ENCODE measurements at regions not wholly inside any gene's neighbourhood (a gene's known extent, or its start where the extent isn't known, plus 50 kb on each side); places are given as distances from the start of the nearest gene placed in this dataset.

- H3K9me3 Mint-ChIP-seq: peaks cover 0 to 2% (median 0%) of the 10 kb centered on the region in 5 donors
- POLR2A ChIA-PET: no interaction called here
Measured at GRCh38 chr4:27326991-27327390, 466.4 kb downstream of the STIM2 start.

DNA sequence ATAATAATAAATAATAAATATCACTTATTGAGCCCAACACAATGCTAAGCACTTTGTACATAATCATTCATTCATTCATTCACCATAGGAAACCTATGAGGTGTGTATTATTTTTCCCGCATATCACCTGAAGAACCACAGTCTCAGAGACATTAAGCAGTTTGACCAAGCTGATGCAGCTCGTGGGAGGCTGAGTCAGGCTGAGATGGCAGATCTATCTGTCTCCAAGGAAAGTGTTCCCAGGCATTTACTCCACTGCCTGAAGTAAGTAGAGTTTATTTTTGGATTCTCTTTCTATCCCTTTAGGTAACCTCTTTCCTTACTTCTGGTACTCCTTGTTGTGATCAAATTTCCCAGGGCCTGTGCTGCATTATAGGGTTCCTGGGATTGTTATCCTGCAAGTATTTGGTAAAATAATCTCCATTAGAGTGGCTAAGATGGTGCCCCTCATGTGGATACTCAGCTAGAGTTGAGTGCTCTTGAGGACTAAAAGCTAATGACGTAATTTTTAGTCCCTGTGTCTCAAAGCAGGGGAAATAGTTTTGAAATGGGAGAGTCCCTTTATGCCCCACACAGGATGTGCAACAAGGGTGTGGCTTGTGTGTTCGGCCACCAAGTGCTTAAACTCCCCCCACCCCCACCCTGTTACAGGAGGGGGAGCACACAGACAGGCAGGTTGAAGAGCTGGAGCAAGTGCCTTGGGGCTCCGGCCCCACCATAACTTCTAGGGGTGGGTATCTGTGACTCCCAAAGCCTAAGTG, 467.0 kb downstream of the STIM2 start:
- Histone ChIP-seq H3K4me1 (ENCODE audit: insufficient read depth, low read length) (no peaks in the 10 kb centered on the region), H3K27ac (ENCODE audit: low read depth, low read length) (no peak overlapping the region), H3K4me3 (ENCODE audit: low read length) (no peak overlapping the region), H3K36me3 (ENCODE audit: insufficient read depth, low read length) (no peaks in the 10 kb centered on the region), H3K27me3 (ENCODE audit: insufficient read depth, low read length, poor library complexity, severe bottlenecking) (no peaks in the 10 kb centered on the region), H3K9me3 (ENCODE audit: low read length) (no peaks in the 10 kb centered on the region)
- POLR2A ChIA-PET: no interaction called here
- H3K4me1 Mint-ChIP-seq: no peaks in the 10 kb centered on the region
- no peak overlapping the region for H3K4me3 Mint-ChIP-seq
- CTCF ChIA-PET: no interaction called here
- no peak overlapping the region for H3K27ac Mint-ChIP-seq
- no peak for DNase-seq
- H3K27me3 Mint-ChIP-seq: no peaks in the 10 kb centered on the region
- H3K36me3 Mint-ChIP-seq: no peaks in the 10 kb centered on the region
- peaks cover 0 to 2% (median 0%) of the 10 kb centered on the region in 5 donors for H3K9me3 Mint-ChIP-seq

More at GRCh38 chr4:27326991-27327390, 466.4 kb downstream of the STIM2 start:
- H3K27ac ChIP-seq (ENCODE audit: low read depth, low read length): no peak overlapping the region
- no peak overlapping the region for H3K4me3 ChIP-seq (ENCODE audit: low read length)
- no peak overlapping the region for H3K27ac Mint-ChIP-seq
- CTCF ChIA-PET: no interaction called here
- H3K4me3 Mint-ChIP-seq: no peak overlapping the region
- DNase-seq: no peak
- H3K4me1 Mint-ChIP-seq: no peaks in the 10 kb centered on the region
- no peaks in the 10 kb centered on the region for H3K27me3 ChIP-seq (ENCODE audit: insufficient read depth, low read length, poor library complexity, severe bottlenecking)
- no peaks in the 10 kb centered on the region for H3K36me3 Mint-ChIP-seq
- no peaks in the 10 kb centered on the region for H3K27me3 Mint-ChIP-seq
- no peaks in the 10 kb centered on the region for H3K36me3 ChIP-seq (ENCODE audit: insufficient read depth, low read length)
- no peaks in the 10 kb centered on the region for H3K9me3 ChIP-seq (ENCODE audit: low read length)
- H3K4me1 ChIP-seq (ENCODE audit: insufficient read depth, low read length): no peaks in the 10 kb centered on the region

GRCh38 chr4:27338530-27338929, 477.9 kb downstream of the STIM2 start:
- ChIA-PET POLR2A (no interaction called here), CTCF (no interaction called here)
- H3K4me3 ChIP-seq (ENCODE audit: low read length): no peak overlapping the region
- H3K4me1 Mint-ChIP-seq: no peaks in the 10 kb centered on the region
- no peak for DNase-seq
- no peaks in the 10 kb centered on the region for H3K36me3 ChIP-seq (ENCODE audit: insufficient read depth, low read length)
- H3K27me3 ChIP-seq (ENCODE audit: insufficient read depth, low read length, poor library complexity, severe bottlenecking): no peaks in the 10 kb centered on the region
- H3K9me3 ChIP-seq (ENCODE audit: low read length): no peaks in the 10 kb centered on the region
- H3K36me3 Mint-ChIP-seq: no peaks in the 10 kb centered on the region
- no peak overlapping the region for H3K4me3 Mint-ChIP-seq
- no peak overlapping the region for H3K27ac Mint-ChIP-seq
- H3K4me1 ChIP-seq (ENCODE audit: insufficient read depth, low read length): no peaks in the 10 kb centered on the region
- no peaks in the 10 kb centered on the region for H3K27me3 Mint-ChIP-seq
- H3K27ac ChIP-seq (ENCODE audit: low read depth, low read length): no peak overlapping the region
- H3K9me3 Mint-ChIP-seq: peaks cover 0 to 6% (median 2%) of the 10 kb centered on the region in 5 donors

- H3K4me1 Mint-ChIP-seq: no peaks in the 10 kb centered on the region
- peaks cover 0 to 6% (median 2%) of the 10 kb centered on the region in 5 donors for H3K9me3 Mint-ChIP-seq
- H3K9me3 ChIP-seq (ENCODE audit: low read length): no peaks in the 10 kb centered on the region
- ChIA-PET CTCF (no interaction called here), POLR2A (no interaction called here)
- no peaks in the 10 kb centered on the region for H3K36me3 Mint-ChIP-seq
- no peaks in the 10 kb centered on the region for H3K27me3 ChIP-seq (ENCODE audit: insufficient read depth, low read length, poor library complexity, severe bottlenecking)
- no peaks in the 10 kb centered on the region for H3K36me3 ChIP-seq (ENCODE audit: insufficient read depth, low read length)
- DNase-seq: no peak
- no peak overlapping the region for H3K27ac ChIP-seq (ENCODE audit: low read depth, low read length)
- no peaks in the 10 kb centered on the region for H3K4me1 ChIP-seq (ENCODE audit: insufficient read depth, low read length)
- H3K27ac Mint-ChIP-seq: no peak overlapping the region
- H3K27me3 Mint-ChIP-seq: no peaks in the 10 kb centered on the region
- no peak overlapping the region for H3K4me3 Mint-ChIP-seq
- H3K4me3 ChIP-seq (ENCODE audit: low read length): no peak overlapping the region
Measured at GRCh38 chr4:27343411-27343810, 482.8 kb downstream of the STIM2 start.

GRCh38 chr4:27350161-27350560, 489.5 kb downstream of the STIM2 start:
- POLR2A ChIA-PET: no interaction called here

DNA sequence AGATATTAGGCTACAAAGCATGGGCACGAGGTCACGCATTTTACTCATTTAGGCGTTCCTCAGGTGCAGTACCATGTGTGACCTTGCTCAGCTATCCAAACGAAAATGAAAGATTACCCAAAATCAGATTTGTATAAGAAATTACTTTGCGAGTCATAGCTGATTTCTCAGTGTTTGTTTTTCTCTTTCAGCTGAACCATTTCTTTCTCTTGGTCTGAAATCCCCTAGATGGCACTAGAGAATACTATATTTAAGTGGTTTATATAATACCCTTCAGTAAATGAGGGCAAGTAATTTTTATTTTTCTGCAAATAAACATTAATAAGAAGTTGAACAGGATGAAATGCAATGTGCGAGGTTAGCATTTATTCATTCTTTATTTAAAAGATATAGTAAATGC, 496.6 kb downstream of the STIM2 start:
- Mint-ChIP-seq H3K36me3 (no peaks in the 10 kb centered on the region), H3K9me3 (peaks cover 0 to 8% (median 3%) of the 10 kb centered on the region in 5 donors)

More at GRCh38 chr4:27350161-27350560, 489.5 kb downstream of the STIM2 start:
- no peak overlapping the region for H3K27ac ChIP-seq (ENCODE audit: low read depth, low read length)
- no peaks in the 10 kb centered on the region for H3K4me1 Mint-ChIP-seq
- peaks cover 0 to 11% (median 4%) of the 10 kb centered on the region in 5 donors for H3K9me3 Mint-ChIP-seq
- no peak overlapping the region for H3K4me3 ChIP-seq (ENCODE audit: low read length)
- H3K27me3 ChIP-seq (ENCODE audit: insufficient read depth, low read length, poor library complexity, severe bottlenecking): no peaks in the 10 kb centered on the region
- CTCF ChIA-PET: no interaction called here
- H3K9me3 ChIP-seq (ENCODE audit: low read length): no peaks in the 10 kb centered on the region
- no peaks in the 10 kb centered on the region for H3K4me1 ChIP-seq (ENCODE audit: insufficient read depth, low read length)
- no peak overlapping the region for H3K4me3 Mint-ChIP-seq
- no peaks in the 10 kb centered on the region for H3K36me3 ChIP-seq (ENCODE audit: insufficient read depth, low read length)
- no peak for DNase-seq
- H3K27me3 Mint-ChIP-seq: no peaks in the 10 kb centered on the region
- H3K27ac Mint-ChIP-seq: no peak overlapping the region
- no peaks in the 10 kb centered on the region for H3K36me3 Mint-ChIP-seq

GRCh38 chr4:27358269-27358668, 497.6 kb downstream of the STIM2 start:
- Mint-ChIP-seq H3K9me3 (peaks cover 0 to 6% (median 3%) of the 10 kb centered on the region in 5 donors), H3K27me3 (no peaks in the 10 kb centered on the region), H3K4me1 (no peaks in the 10 kb centered on the region), H3K4me3 (no peak overlapping the region), H3K27ac (no peak overlapping the region), H3K36me3 (no peaks in the 10 kb centered on the region)
- Histone ChIP-seq H3K4me1 (ENCODE audit: insufficient read depth, low read length) (no peaks in the 10 kb centered on the region), H3K4me3 (ENCODE audit: low read length) (no peak overlapping the region), H3K27me3 (ENCODE audit: insufficient read depth, low read length, poor library complexity, severe bottlenecking) (no peaks in the 10 kb centered on the region), H3K36me3 (ENCODE audit: insufficient read depth, low read length) (no peaks in the 10 kb centered on the region), H3K9me3 (ENCODE audit: low read length) (no peaks in the 10 kb centered on the region), H3K27ac (ENCODE audit: low read depth, low read length) (no peak overlapping the region)
- ChIA-PET POLR2A (no interaction called here), CTCF (no interaction called here)
- DNase-seq: no peak

More for the DNA sequence above, 496.6 kb downstream of the STIM2 start:
- Histone ChIP-seq H3K9me3 (ENCODE audit: low read length) (no peaks in the 10 kb centered on the region), H3K27ac (ENCODE audit: low read depth, low read length) (no peak overlapping the region), H3K4me3 (ENCODE audit: low read length) (no peak overlapping the region), H3K36me3 (ENCODE audit: insufficient read depth, low read length) (no peaks in the 10 kb centered on the region), H3K27me3 (ENCODE audit: insufficient read depth, low read length, poor library complexity, severe bottlenecking) (no peaks in the 10 kb centered on the region), H3K4me1 (ENCODE audit: insufficient read depth, low read length) (no peaks in the 10 kb centered on the region)
- H3K27me3 Mint-ChIP-seq: no peaks in the 10 kb centered on the region
- no peak overlapping the region for H3K4me3 Mint-ChIP-seq
- ChIA-PET CTCF (no interaction called here), POLR2A (no interaction called here)
- H3K27ac Mint-ChIP-seq: no peak overlapping the region
- H3K4me1 Mint-ChIP-seq: no peaks in the 10 kb centered on the region
- DNase-seq: no peak

GRCh38 chr4:27360131-27360530, 499.5 kb downstream of the STIM2 start:
- CTCF ChIA-PET: no interaction called here
- Mint-ChIP-seq H3K27ac (no peak overlapping the region), H3K4me3 (no peak overlapping the region), H3K36me3 (no peaks in the 10 kb centered on the region), H3K9me3 (peaks cover 0 to 5% (median under 1%) of the 10 kb centered on the region in 5 donors), H3K4me1 (no peaks in the 10 kb centered on the region), H3K27me3 (no peaks in the 10 kb centered on the region)
- H3K4me3 ChIP-seq (ENCODE audit: low read length): no peak overlapping the region
- no peaks in the 10 kb centered on the region for H3K9me3 ChIP-seq (ENCODE audit: low read length)
- H3K36me3 ChIP-seq (ENCODE audit: insufficient read depth, low read length): no peaks in the 10 kb centered on the region
- DNase-seq: no peak
- POLR2A ChIA-PET: no interaction called here
- H3K4me1 ChIP-seq (ENCODE audit: insufficient read depth, low read length): no peaks in the 10 kb centered on the region
- H3K27ac ChIP-seq (ENCODE audit: low read depth, low read length): no peak overlapping the region
- no peaks in the 10 kb centered on the region for H3K27me3 ChIP-seq (ENCODE audit: insufficient read depth, low read length, poor library complexity, severe bottlenecking)
